ENCODE measurements at regions not wholly inside any gene's neighbourhood (a gene's known extent, or its start where the extent isn't known, plus 50 kb on each side); places are given as distances from the start of the nearest gene placed in this dataset.

DNA sequence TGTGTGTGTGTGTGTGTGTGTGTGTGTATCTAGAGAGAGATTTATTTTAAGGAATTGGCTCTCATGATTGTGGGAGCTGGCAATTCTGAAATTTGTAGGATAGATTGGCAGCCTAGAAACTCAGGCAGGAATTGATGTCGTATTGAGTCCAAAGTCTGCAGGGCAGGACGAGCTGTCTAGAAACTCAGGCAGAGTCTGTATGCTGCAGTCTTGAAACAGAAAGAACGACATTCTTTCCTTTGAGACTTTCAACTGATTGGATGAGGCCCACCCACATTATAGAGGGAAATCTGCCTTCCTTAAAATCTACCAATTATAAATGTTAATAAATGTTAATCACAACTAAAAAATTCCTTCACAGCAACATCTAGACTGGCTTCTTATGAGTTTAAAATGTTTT, 436.6 kb upstream of the FANCL start:
- H3K4me2 ChIP-seq (ENCODE audit: low read depth, low read length): no peak overlapping the region
- H3K79me2 ChIP-seq (ENCODE audit: low read length): no peaks in the 10 kb centered on the region
- no peaks in the 10 kb centered on the region for H3F3A ChIP-seq (ENCODE audit: insufficient read depth, low read length)
- H3K27me3 ChIP-seq (replicated peaks; ENCODE audit: insufficient read depth, low read length): no peaks in the 10 kb centered on the region
- no peaks in the 10 kb centered on the region for H3K4me1 ChIP-seq (ENCODE audit: low read length)
- no peaks in the 10 kb centered on the region for H4K20me1 ChIP-seq (ENCODE audit: insufficient read depth, low read length)
- no peaks in the 10 kb centered on the region for H3K36me3 ChIP-seq (replicated peaks; ENCODE audit: insufficient read depth, low read length)
- no peak overlapping the region for H3K4me3 ChIP-seq (ENCODE audit: low read length)
- H3K9me3 ChIP-seq (replicated peaks; ENCODE audit: insufficient read depth, low read length): no peaks in the 10 kb centered on the region
- H3K9ac ChIP-seq (ENCODE audit: low read length): no peak overlapping the region
- no peaks in the 10 kb centered on the region for H3K9me2 ChIP-seq (replicated peaks; ENCODE audit: insufficient read depth, low read length)
- DNase-seq: no peak
- TF ChIP-seq EZH2 (optimal IDR thresholded peaks at IDR 0.05; ENCODE audit: low read depth, low read length): no peak
- TF ChIP-seq, protein P1, sequence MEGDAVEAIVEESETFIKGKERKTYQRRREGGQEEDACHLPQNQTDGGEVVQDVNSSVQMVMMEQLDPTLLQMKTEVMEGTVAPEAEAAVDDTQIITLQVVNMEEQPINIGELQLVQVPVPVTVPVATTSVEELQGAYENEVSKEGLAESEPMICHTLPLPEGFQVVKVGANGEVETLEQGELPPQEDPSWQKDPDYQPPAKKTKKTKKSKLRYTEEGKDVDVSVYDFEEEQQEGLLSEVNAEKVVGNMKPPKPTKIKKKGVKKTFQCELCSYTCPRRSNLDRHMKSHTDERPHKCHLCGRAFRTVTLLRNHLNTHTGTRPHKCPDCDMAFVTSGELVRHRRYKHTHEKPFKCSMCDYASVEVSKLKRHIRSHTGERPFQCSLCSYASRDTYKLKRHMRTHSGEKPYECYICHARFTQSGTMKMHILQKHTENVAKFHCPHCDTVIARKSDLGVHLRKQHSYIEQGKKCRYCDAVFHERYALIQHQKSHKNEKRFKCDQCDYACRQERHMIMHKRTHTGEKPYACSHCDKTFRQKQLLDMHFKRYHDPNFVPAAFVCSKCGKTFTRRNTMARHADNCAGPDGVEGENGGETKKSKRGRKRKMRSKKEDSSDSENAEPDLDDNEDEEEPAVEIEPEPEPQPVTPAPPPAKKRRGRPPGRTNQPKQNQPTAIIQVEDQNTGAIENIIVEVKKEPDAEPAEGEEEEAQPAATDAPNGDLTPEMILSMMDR (IDR thresholded peaks at IDR 0.05; ENCODE audit: low read length): no peak
- TF ChIP-seq EZH2phosphoT487 (IDR thresholded peaks at IDR 0.05; ENCODE audit: low read length): no peak
- no peak overlapping the region for H2AFZ ChIP-seq (ENCODE audit: low read length)
- no peak overlapping the region for H3K27ac ChIP-seq (ENCODE audit: low read length)

DNA sequence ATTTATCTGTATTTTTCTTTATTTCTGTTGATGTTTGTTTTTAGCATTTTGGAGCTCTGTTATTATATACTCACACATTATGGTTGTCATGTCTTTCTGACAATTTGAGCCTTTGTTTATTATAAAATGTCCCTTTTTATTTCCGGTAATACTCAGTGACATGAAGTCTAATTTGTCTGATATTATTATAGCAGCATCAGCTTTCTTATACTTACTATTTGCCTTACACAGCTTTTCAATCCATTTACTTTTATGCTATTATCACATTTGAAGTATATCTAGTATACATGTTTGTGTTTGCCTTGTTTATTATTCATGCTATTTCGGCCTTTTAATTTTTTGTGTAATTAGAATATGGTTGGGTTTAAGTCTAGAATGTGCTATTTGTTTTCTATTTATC, 430.6 kb upstream of the FANCL start:
- H3K4me2 ChIP-seq (ENCODE audit: low read depth, low read length): no peak overlapping the region
- H3F3A ChIP-seq (ENCODE audit: insufficient read depth, low read length): no peaks in the 10 kb centered on the region
- no peak overlapping the region for H3K27ac ChIP-seq (ENCODE audit: low read length)
- H3K27me3 ChIP-seq (replicated peaks; ENCODE audit: insufficient read depth, low read length): no peaks in the 10 kb centered on the region
- DNase-seq: no peak
- H3K36me3 ChIP-seq (replicated peaks; ENCODE audit: insufficient read depth, low read length): no peaks in the 10 kb centered on the region
- H3K9me2 ChIP-seq (replicated peaks; ENCODE audit: insufficient read depth, low read length): no peaks in the 10 kb centered on the region
- H3K4me1 ChIP-seq (ENCODE audit: low read length): no peaks in the 10 kb centered on the region
- H3K79me2 ChIP-seq (ENCODE audit: low read length): no peaks in the 10 kb centered on the region
- no peak overlapping the region for H3K4me3 ChIP-seq (ENCODE audit: low read length)
- no peak overlapping the region for H3K9ac ChIP-seq (ENCODE audit: low read length)
- no peaks in the 10 kb centered on the region for H4K20me1 ChIP-seq (ENCODE audit: insufficient read depth, low read length)
- H3K9me3 ChIP-seq (replicated peaks; ENCODE audit: insufficient read depth, low read length): no peaks in the 10 kb centered on the region
- H2AFZ ChIP-seq (ENCODE audit: low read length): no peak overlapping the region
- TF ChIP-seq, protein P1 (IDR thresholded peaks at IDR 0.05; ENCODE audit: low read length): no peak
- no peak for TF ChIP-seq EZH2phosphoT487 (IDR thresholded peaks at IDR 0.05; ENCODE audit: low read length)
- no peak for TF ChIP-seq EZH2 (optimal IDR thresholded peaks at IDR 0.05; ENCODE audit: low read depth, low read length)

DNA sequence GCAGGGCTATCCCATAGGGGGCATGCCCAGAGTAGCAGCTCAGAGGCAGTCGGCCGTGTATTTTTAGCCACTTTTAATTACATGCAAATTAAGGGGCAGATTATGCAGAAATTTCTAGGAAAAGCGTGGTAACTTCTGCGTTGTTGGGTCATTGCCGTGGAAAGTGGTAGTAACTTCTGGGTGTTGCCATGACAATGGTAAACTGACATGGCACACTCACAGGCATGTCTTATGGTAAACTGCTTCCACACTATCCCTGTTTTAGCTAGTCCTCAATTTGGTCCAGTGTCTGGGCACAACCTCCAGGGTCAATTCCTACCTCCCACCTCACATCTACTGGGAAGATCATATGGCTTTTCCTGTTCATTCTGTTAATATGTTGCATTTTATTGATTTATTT, 428.9 kb upstream of the FANCL start:
- Histone ChIP-seq H2AFZ (ENCODE audit: low read length) (no peak overlapping the region), H4K20me1 (ENCODE audit: insufficient read depth, low read length) (no peaks in the 10 kb centered on the region), H3F3A (ENCODE audit: insufficient read depth, low read length) (no peaks in the 10 kb centered on the region), H3K4me1 (ENCODE audit: low read length) (no peaks in the 10 kb centered on the region), H3K9ac (ENCODE audit: low read length) (no peak overlapping the region), H3K36me3 (replicated peaks; ENCODE audit: insufficient read depth, low read length) (no peaks in the 10 kb centered on the region), H3K79me2 (ENCODE audit: low read length) (no peaks in the 10 kb centered on the region), H3K4me2 (ENCODE audit: low read depth, low read length) (no peak overlapping the region), H3K9me2 (replicated peaks; ENCODE audit: insufficient read depth, low read length) (no peaks in the 10 kb centered on the region), H3K27me3 (replicated peaks; ENCODE audit: insufficient read depth, low read length) (no peaks in the 10 kb centered on the region), H3K27ac (ENCODE audit: low read length) (no peak overlapping the region), H3K9me3 (replicated peaks; ENCODE audit: insufficient read depth, low read length) (no peaks in the 10 kb centered on the region), H3K4me3 (ENCODE audit: low read length) (no peak overlapping the region)
- TF ChIP-seq EZH2phosphoT487 (IDR thresholded peaks at IDR 0.05; ENCODE audit: low read length): no peak
- TF ChIP-seq, protein P1 (IDR thresholded peaks at IDR 0.05; ENCODE audit: low read length): no peak
- TF ChIP-seq EZH2 (optimal IDR thresholded peaks at IDR 0.05; ENCODE audit: low read depth, low read length): no peak
- no peak for DNase-seq

Data from MM.1S (cell line).